KOPT-K1 (cell line): ENCODE measurements at regions not wholly inside any gene's neighbourhood (a gene's known extent, or its start where the extent isn't known, plus 50 kb on each side); places are given as distances from the start of the nearest gene placed in this dataset.

ENCODE experiments used
- H3K27ac ChIP-seq: fragments of 200-600 bp; sonication (generic); 2 replicates; pipeline ENCODE4 v1.5.1; 2016; ENCODE audit warnings: antibody characterized with exemption, mild to moderate bottlenecking, low read depth, low read length; ENCODE audit not compliant: poor library complexity, severe bottlenecking
- H3K36me3 ChIP-seq: fragments of 200-600 bp; sonication (generic); 2 replicates; pipeline ENCODE4 v1.5.1; 2017; ENCODE audit warnings: antibody characterized with exemption, mild to moderate bottlenecking, low read length, moderate library complexity; ENCODE audit not compliant: insufficient read depth
- H3K9me3 ChIP-seq: fragments of 200-600 bp; sonication (generic); 2 replicates; pipeline ENCODE4 v1.5.1; 2017; ENCODE audit warnings: antibody characterized with exemption, low read length, mild to moderate bottlenecking; ENCODE audit not compliant: insufficient read depth, poor library complexity, severe bottlenecking

- Histone ChIP-seq H3K27ac (no peak overlapping the region), H3K9me3 (peaks cover 16% of the 10 kb centered on the region), H3K36me3 (no peaks in the 10 kb centered on the region)
These were observed 418.1 kb upstream of the MYT1L start for GRCh38 chr2:2749206-2749598.

GRCh38 chr2:2748399-2749205 lies 417.5 kb upstream of the MYT1L start:
- Histone ChIP-seq H3K9me3 (peaks cover 10% of the 10 kb centered on the region), H3K27ac (no peak overlapping the region), H3K36me3 (no peaks in the 10 kb centered on the region)

- Histone ChIP-seq H3K9me3 (peaks cover 6% of the 10 kb centered on the region), H3K27ac (no peak overlapping the region), H3K36me3 (no peaks in the 10 kb centered on the region)
These were observed 416.8 kb upstream of the MYT1L start for GRCh38 chr2:2747797-2748301.

GRCh38 chr2:2746731-2747130 lies 415.7 kb upstream of the MYT1L start:
- H3K27ac ChIP-seq, result no peak overlapping the region
- peaks cover 5% of the 10 kb centered on the region for H3K9me3 ChIP-seq
- no peaks in the 10 kb centered on the region for H3K36me3 ChIP-seq

GRCh38 chr2:2744958-2745715 lies 414.1 kb upstream of the MYT1L start:
- Histone ChIP-seq H3K9me3 (no peaks in the 10 kb centered on the region), H3K27ac (no peak overlapping the region), H3K36me3 (no peaks in the 10 kb centered on the region)

GRCh38 chr2:2744107-2744506 lies 413.0 kb upstream of the MYT1L start:
- H3K27ac ChIP-seq, result no peak overlapping the region
- no peaks in the 10 kb centered on the region for H3K9me3 ChIP-seq
- no peaks in the 10 kb centered on the region for H3K36me3 ChIP-seq

- Histone ChIP-seq H3K9me3 (no peaks in the 10 kb centered on the region), H3K27ac (no peak overlapping the region), H3K36me3 (no peaks in the 10 kb centered on the region)
These were observed 412.1 kb upstream of the MYT1L start for GRCh38 chr2:2743164-2743571.

GRCh38 chr2:2742726-2743125 lies 411.7 kb upstream of the MYT1L start:
- Histone ChIP-seq H3K27ac (no peak overlapping the region), H3K36me3 (no peaks in the 10 kb centered on the region), H3K9me3 (no peaks in the 10 kb centered on the region)

GRCh38 chr2:2740238-2740775 lies 409.2 kb upstream of the MYT1L start:
- Histone ChIP-seq H3K36me3 (no peaks in the 10 kb centered on the region), H3K9me3 (no peaks in the 10 kb centered on the region), H3K27ac (no peak overlapping the region)

GRCh38 chr2:2739231-2739795 lies 408.2 kb upstream of the MYT1L start:
- Histone ChIP-seq H3K9me3 (no peaks in the 10 kb centered on the region), H3K36me3 (no peaks in the 10 kb centered on the region), H3K27ac (no peak overlapping the region)

- Histone ChIP-seq H3K36me3 (no peaks in the 10 kb centered on the region), H3K27ac (no peak overlapping the region), H3K9me3 (no peaks in the 10 kb centered on the region)
These were observed 407.6 kb upstream of the MYT1L start for GRCh38 chr2:2738684-2739083.

- no peaks in the 10 kb centered on the region for H3K9me3 ChIP-seq
- H3K27ac ChIP-seq, result no peak overlapping the region
- H3K36me3 ChIP-seq, result no peaks in the 10 kb centered on the region
These were observed 407.2 kb upstream of the MYT1L start for GRCh38 chr2:2738276-2738675.

- Histone ChIP-seq H3K9me3 (no peaks in the 10 kb centered on the region), H3K27ac (no peak overlapping the region), H3K36me3 (no peaks in the 10 kb centered on the region)
These were observed 404.0 kb upstream of the MYT1L start for GRCh38 chr2:2735041-2735440.

GRCh38 chr2:2734308-2734707 lies 403.2 kb upstream of the MYT1L start:
- H3K9me3 ChIP-seq, result no peaks in the 10 kb centered on the region
- no peak overlapping the region for H3K27ac ChIP-seq
- no peaks in the 10 kb centered on the region for H3K36me3 ChIP-seq

- Histone ChIP-seq H3K27ac (no peak overlapping the region), H3K36me3 (no peaks in the 10 kb centered on the region), H3K9me3 (no peaks in the 10 kb centered on the region)
These were observed 402.7 kb upstream of the MYT1L start for GRCh38 chr2:2733818-2734217.
